GM12864 (cell line): ENCODE measurements at regions not wholly inside any gene's neighbourhood (a gene's known extent, or its start where the extent isn't known, plus 50 kb on each side); places are given as distances from the start of the nearest gene placed in this dataset.

Source experiments
- DNase-seq: peaks from one replicate; pipeline ENCODE4 v3.0.0-alpha.2; 2011; ENCODE audit warnings: low read depth
- H3K4me3 ChIP-seq: 2 replicates; pipeline ENCODE4 v1.5.1; 2011; ENCODE audit warnings: mild to moderate bottlenecking, low read depth, low read length, control low read depth
- CTCF ChIP-seq: IDR thresholded peaks from 2 replicates; pipeline ENCODE4 v1.5.1; 2011; ENCODE audit warnings: low read depth, mild to moderate bottlenecking, moderate library complexity, low read length, control low read depth, inconsistent platforms; ENCODE audit errors: missing control alignments

GRCh38 chr10:104505521-104506042 is 135.5 kb upstream of the SORCS3 start:
- no peak overlapping the region for H3K4me3 ChIP-seq
- no peak for DNase-seq
- no peak for TF ChIP-seq CTCF

GRCh38 chr10:104509981-104510380 is 131.1 kb upstream of the SORCS3 start:
- DNase-seq = no peak
- no peak overlapping the region for H3K4me3 ChIP-seq
- TF ChIP-seq CTCF = no peak

- DNase-seq = no peak
- TF ChIP-seq CTCF = no peak
- no peak overlapping the region for H3K4me3 ChIP-seq
Measured at GRCh38 chr10:104510644-104511043, 130.4 kb upstream of the SORCS3 start.

- TF ChIP-seq CTCF = no peak
- H3K4me3 ChIP-seq = no peak overlapping the region
- DNase-seq = no peak
Measured at GRCh38 chr10:104512800-104513199, 128.3 kb upstream of the SORCS3 start.

GRCh38 chr10:104515678-104516199 is 125.4 kb upstream of the SORCS3 start:
- no peak overlapping the region for H3K4me3 ChIP-seq
- DNase-seq = no peak
- no peak for TF ChIP-seq CTCF

GRCh38 chr10:104516986-104517385 is 124.1 kb upstream of the SORCS3 start:
- no peak for DNase-seq

More at GRCh38 chr10:104516986-104517385, 124.1 kb upstream of the SORCS3 start:
- H3K4me3 ChIP-seq = no peak overlapping the region
- TF ChIP-seq CTCF = no peak
